ENCODE measurements at regions not wholly inside any gene's neighbourhood (a gene's known extent, or its start where the extent isn't known, plus 50 kb on each side); places are given as distances from the start of the nearest gene placed in this dataset.
"Not testable (repeated sequence)": the region's sequence is repeated elsewhere in the genome, so short reads cannot be mapped to it uniquely, and the experiment has no call there.

DNA sequence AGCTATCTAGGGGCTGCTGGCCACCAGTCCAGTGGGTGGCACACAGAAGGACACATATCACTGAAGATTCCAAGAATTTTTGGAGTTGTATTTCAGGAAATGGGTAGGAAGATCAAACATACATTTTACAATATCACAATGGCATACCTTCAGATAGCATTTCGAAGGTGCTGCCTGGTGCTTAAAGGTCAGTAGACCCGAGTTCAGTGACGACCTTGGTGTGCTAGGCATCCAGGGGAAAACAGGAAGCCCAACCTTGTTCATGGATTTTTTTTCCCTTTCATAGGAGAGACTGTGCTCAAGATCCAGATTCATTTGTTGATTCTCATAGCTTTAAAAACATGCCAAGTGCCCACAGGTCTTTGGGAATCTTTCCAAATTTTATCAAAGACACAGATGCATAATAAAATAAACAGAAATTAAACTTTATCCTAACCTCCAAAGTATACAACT, 51.0 kb upstream of the RCBTB2 start:
- H3K4me1 ChIP-seq = peaks cover 0 to 78% (median 33%) of the 10 kb centered on the region in 4 donors
- H3K9me3 ChIP-seq = peaks cover 0 to 3% (median 0%) of the 10 kb centered on the region in 4 donors
- H3K36me3 ChIP-seq = no peaks in the 10 kb centered on the region
- WGBS, 2 donors = 51 to 59% methylated on average over 3 of the region's 3 CpGs
- DNase-seq (ENCODE audit: low spot score in 2 of 2) = no peak
- peak overlapping the region in 3 of 4 donors; percentile 51 to 84 (median 80) for H3K27ac ChIP-seq
- TF ChIP-seq POLR2A (IDR thresholded peaks at IDR 0.05) (no peak), EP300 (IDR thresholded peaks at IDR 0.05) (no peak), CTCF (IDR thresholded peaks at IDR 0.05) (no peak)
- no peaks in the 10 kb centered on the region for H3K27me3 ChIP-seq
- H3K4me3 ChIP-seq = no peak overlapping the region

- TF ChIP-seq CTCF (IDR thresholded peaks at IDR 0.05) (no peak), EP300 (IDR thresholded peaks at IDR 0.05) (peak; percentile 33 to 90)
- H3K4me1 ChIP-seq = peaks cover 0 to 67% (median 24%) of the 10 kb centered on the region in 4 donors
- H3K27me3 ChIP-seq = no peaks in the 10 kb centered on the region
- no peak overlapping the region for H3K4me3 ChIP-seq
- no peaks in the 10 kb centered on the region for H3K36me3 ChIP-seq
- no peak for DNase-seq (ENCODE audit: low spot score in 2 of 2)
- peak overlapping the region; percentile 15 to 84 (median 63) for H3K27ac ChIP-seq
- H3K9me3 ChIP-seq = peaks cover 0 to 3% (median 0%) of the 10 kb centered on the region in 4 donors
- 6 to 11% methylated on average over 2 of the region's 2 CpGs for WGBS, 2 donors
Observed at GRCh38 chr13:48585456-48585840, 52.6 kb upstream of the RCBTB2 start.

DNA sequence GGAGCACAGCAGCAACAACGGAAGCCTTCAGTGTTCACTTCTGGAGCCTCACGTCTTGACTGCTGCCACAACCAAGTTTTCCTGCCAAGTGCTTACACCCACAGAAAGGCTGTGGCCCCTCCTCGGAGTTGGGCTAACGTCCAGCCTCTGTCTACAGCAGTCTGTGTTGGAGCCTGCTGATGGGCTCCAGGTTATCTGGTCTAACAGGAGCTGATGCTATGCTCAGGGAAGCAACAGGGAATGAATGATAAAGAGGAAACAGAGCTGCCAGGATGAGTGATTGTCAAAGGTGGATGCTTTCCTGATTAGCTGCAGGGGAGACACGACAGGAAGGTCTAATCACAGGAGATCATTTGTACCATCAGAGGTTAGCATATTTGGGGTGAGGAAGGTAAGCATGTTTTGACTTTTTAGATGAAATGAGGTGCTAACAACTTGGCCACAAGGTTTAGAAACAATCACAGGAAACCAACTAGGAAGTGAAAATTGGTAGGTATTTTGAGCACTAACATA, 53.8 kb upstream of the RCBTB2 start:
- peak in 1 of 2 donors; percentile 56 for TF ChIP-seq EP300 (IDR thresholded peaks at IDR 0.05)
- no peak for TF ChIP-seq CTCF (IDR thresholded peaks at IDR 0.05)
- Histone ChIP-seq H3K27me3 (no peaks in the 10 kb centered on the region), H3K27ac (peak overlapping the region; percentile 15 to 80 (median 52)), H3K4me3 (no peak overlapping the region), H3K4me1 (peaks cover 0 to 60% (median 20%) of the 10 kb centered on the region in 4 donors), H3K9me3 (peaks cover 0 to 3% (median 0%) of the 10 kb centered on the region in 4 donors), H3K36me3 (no peaks in the 10 kb centered on the region)
- 5 to 6% methylated on average over 5 of the region's 5 CpGs for WGBS, 2 donors
- DNase-seq (ENCODE audit: low spot score in 2 of 2) = no peak

GRCh38 chr13:48588120-48588519, 55.2 kb upstream of the RCBTB2 start:
- TF ChIP-seq EP300 (IDR thresholded peaks at IDR 0.05) (no peak), CTCF (IDR thresholded peaks at IDR 0.05) (no peak), POLR2A (IDR thresholded peaks at IDR 0.05) (no peak)
- Histone ChIP-seq H3K36me3 (no peaks in the 10 kb centered on the region), H3K9me3 (peaks cover 0 to 3% (median 0%) of the 10 kb centered on the region in 4 donors), H3K4me3 (no peak overlapping the region), H3K27ac (no peak overlapping the region), H3K27me3 (no peaks in the 10 kb centered on the region), H3K4me1 (peaks cover 0 to 53% (median 20%) of the 10 kb centered on the region in 4 donors)
- no peak for DNase-seq (ENCODE audit: low spot score in 2 of 2)
- 91 to 100% methylated on average over 2 of the region's 2 CpGs for WGBS, 2 donors

DNA sequence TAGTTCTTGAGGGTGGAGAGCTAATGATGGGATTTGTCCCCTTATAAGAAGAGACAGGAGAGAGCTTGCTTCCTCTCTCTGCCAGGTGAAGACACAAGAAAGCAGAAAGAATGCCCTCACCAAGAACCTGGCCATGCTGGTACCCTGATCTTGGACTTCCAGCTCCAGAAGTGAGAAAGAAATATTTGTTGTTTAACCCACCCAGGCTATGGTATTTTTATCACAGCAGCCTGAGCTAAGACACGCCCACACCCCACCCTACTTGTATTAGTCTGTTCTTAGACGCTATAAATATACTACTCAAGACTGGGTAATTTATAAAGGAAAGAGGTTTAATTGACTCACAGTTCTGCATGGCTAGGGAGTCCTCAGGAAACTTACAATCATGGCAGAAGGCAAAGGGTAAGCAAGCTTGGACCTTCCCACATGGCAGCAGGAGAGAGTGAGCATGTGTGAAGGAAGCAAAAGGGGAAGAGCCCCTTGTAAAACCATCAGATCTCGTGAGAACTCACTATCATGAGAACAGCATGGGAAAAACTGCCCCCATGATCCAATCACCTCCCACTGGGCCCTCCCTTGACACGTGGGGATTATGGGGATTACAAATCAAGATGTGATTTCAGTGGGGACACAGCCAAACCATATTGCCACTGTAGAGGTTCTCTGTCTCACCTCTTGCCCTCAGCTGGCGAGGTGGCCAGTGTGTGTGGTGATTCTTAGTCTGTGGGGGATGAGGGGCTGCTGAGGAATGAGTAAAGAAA, 57.4 kb upstream of the RCBTB2 start:
- no peaks in the 10 kb centered on the region for H3K27me3 ChIP-seq
- H3K36me3 ChIP-seq = no peaks in the 10 kb centered on the region
- TF ChIP-seq POLR2A (IDR thresholded peaks at IDR 0.05) = no peak
- TF ChIP-seq CTCF (IDR thresholded peaks at IDR 0.05) = no peak
- no peak for TF ChIP-seq EP300 (IDR thresholded peaks at IDR 0.05)
- peaks cover 0 to 3% (median 0%) of the 10 kb centered on the region in 4 donors for H3K9me3 ChIP-seq
- WGBS, 2 donors = 72 to 75% methylated on average over 5 of the region's 5 CpGs
- peaks cover 0 to 35% (median 10%) of the 10 kb centered on the region in 4 donors for H3K4me1 ChIP-seq
- H3K4me3 ChIP-seq = no peak overlapping the region
- peak overlapping the region in 1 of 4 donors; percentile 21 for H3K27ac ChIP-seq
- DNase-seq (ENCODE audit: low spot score in 2 of 2) = no peak

DNA sequence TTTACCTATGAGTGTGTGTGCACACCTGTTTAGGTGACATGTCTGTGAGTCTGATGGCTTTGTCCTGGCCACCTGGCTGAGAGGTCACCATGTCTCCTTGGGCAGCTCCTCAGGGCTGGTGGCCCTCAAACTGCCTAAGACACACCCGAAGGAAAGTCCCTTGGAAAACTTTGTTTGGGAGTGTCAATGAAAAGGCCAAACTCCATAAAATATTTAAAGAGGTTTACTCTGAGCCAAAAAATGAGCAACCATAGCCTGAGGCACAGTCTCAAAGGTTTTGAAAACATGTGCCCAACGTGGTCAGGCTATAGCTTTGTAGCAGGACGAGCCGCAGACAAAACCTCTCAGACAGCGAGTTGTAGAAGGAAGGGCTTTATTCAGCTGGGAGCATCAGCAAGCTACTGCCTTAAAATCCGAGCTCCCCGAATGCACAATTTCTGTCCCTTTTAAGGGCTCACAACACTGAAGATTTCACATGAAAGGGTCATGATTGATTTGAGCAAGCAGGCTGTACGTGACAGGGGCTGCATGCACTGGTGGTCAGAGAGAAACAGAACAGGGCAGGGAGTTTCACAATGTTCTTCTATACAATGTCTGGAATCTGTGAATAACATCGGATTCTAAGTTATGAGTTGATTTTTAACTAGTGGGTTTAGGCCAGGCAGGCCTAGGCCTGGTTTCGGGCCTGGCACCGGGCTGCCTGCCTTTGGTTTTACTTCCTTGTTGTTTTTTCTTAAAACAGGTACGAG, 58.4 kb upstream of the RCBTB2 start:
- DNase-seq (ENCODE audit: low spot score in 2 of 2); H3K9me3 ChIP-seq: not testable (repeated sequence)
- 69 to 73% methylated on average over 12 of the region's 12 CpGs for WGBS, 2 donors

More for the DNA sequence above, 58.4 kb upstream of the RCBTB2 start:
- not testable (repeated sequence) for H3K36me3 ChIP-seq, H3K27me3 ChIP-seq, H3K4me3 ChIP-seq
- Histone ChIP-seq H3K27ac (peak overlapping the region in 2 of 4 donors; percentile 18 to 21), H3K4me1 (peaks cover 0 to 26% (median 3%) of the 10 kb centered on the region in 4 donors)

Measured in tibial nerve (tissue), 4 donors.